ENCODE measurements at regions not wholly inside any gene's neighbourhood (a gene's known extent, or its start where the extent isn't known, plus 50 kb on each side); places are given as distances from the start of the nearest gene placed in this dataset.

DNA sequence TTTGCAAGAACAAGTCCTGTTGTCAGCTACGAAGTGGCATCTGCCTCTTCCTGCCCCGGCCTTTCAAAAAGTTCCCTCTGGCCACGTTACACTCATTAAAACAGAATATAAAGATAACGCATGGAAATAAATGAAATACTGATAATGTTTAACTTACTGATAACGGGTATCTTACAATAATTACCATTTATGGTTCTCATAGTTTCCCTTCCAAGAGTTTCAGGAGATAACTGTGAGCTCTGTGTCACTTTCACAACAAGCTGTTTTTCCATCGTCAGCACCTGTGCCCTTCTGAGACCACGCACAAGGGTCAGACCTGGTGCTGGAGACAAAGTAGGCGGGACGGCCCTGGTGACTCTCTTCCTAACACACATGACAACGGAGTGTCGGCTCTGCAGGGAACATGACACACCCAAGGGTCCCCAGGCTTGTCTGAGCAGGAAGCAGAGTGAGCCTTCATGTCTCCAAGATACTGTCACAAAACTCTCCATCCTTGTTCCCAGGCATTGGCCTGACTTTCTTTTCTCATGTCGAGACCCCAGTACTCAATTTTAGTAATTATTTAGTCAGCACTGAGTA, 86.2 kb upstream of the THBS2 start:
- no peak for DNase-seq

DNA sequence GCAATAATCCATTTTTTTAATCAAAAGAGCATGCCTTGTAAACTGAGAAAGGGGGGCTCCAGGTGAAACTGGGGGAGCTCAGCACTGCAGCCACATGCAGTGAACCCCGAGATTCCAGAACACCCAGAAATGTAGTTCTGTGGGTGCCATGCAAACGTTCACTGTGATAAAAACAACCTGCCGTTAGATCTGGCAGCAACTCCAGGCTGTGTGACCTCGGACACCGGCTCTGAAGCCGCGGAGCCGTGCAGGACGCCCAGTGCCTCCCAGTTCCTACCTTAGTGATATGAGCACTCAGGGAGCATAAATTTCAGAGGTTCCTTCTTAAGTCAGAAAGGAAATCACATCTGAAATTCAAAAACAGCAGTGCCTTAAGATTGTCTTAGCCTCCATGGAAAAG, 85.4 kb upstream of the THBS2 start:
- DNase-seq, result no peak

DNA sequence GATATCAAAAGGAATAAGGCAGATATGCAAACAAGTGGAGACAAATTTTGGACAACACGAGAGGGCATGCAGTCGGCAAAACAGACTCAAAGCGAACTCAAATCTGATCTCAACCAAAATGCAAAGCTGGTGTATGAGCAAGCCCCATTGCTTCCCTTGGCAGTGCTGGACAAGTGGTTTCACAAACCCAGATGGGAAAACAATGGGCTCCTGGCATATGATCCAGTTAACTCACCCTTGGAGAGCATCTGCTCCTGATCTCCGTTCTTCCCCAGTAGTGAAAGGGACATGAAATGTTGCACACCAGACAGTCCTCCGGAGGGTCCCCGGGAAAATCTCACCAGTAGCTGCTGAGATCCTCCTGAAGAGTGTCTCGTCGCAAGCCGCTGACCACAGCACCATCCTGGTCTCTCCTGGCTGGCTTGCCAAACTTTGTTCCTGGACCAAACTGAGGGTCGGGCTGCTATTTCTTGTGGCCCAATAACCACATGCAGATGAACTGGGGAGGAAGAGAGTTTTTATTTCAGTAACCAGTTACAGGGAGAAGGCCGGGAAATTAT, 84.3 kb upstream of the THBS2 start:
- no peak for DNase-seq

DNA sequence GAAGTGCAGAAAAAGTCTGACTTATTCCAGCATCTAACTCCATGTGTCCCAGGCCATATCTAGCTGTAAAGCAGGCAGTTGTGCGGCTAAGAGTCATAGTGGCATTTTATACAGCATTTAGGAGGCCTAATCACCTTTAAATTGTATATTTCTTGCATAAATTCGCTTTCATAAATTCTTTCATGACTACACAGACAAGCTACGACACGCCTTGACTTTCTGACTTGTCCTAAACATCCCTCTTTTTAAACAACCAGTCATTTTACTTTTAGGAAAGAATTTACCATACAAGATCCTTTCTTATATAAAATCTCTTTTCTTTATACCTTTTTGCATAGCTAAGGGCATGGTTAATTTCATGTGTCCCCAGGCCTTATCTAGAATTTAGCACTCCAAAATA, 81.7 kb upstream of the THBS2 start:
- no peak for DNase-seq

DNA sequence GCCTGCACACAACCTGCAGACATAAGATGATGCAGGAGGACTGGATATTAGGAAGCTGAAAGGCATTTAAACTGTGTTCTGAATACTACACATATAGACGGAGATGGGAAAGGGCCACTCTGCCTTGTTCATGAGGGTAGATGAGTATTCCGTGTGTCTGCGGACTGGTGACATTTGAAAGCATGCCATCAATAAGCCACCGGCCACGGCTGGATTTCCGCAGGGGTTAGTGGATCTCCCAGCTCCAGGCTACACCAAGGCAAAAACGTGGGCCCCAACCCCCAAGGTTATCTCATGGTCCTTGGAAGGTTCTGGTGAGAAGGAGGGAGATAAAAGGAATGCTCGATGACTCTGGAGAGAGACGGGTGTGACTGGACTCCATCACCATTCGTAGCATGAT, 78.6 kb upstream of the THBS2 start:
- DNase-seq, result no peak

DNA sequence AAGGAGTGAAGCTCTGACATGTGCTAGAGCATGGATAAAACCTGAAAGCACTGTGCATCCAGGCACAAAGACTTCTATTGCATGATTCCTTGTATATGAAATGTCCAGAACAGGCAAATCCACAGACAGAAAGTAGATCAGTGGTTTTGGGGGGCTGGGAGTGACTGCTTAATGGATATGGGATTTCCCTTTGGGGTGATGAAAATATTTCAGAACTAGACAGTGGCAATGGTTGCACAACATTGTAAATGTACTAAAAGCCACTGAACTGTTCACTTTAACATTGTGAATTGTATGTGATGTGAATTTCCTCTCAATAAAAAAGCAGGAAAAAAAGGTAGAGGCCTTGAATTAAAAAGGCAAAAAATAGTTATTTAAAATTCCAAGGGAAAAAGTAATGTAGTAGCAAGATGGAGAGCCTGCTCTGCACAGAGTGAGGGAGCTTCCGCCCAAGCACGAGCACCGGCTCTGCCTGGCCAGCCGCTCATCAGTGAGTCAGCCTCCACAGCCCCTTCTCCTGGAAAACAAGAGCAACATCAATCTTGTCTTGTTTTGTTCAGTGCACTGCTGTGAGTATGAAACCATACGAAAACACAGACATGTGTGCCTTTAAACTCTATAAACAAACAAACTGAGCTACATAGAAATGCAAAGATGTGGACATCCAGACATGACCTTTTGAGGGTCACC, 74.6 kb upstream of the THBS2 start:
- no peak for DNase-seq

DNA sequence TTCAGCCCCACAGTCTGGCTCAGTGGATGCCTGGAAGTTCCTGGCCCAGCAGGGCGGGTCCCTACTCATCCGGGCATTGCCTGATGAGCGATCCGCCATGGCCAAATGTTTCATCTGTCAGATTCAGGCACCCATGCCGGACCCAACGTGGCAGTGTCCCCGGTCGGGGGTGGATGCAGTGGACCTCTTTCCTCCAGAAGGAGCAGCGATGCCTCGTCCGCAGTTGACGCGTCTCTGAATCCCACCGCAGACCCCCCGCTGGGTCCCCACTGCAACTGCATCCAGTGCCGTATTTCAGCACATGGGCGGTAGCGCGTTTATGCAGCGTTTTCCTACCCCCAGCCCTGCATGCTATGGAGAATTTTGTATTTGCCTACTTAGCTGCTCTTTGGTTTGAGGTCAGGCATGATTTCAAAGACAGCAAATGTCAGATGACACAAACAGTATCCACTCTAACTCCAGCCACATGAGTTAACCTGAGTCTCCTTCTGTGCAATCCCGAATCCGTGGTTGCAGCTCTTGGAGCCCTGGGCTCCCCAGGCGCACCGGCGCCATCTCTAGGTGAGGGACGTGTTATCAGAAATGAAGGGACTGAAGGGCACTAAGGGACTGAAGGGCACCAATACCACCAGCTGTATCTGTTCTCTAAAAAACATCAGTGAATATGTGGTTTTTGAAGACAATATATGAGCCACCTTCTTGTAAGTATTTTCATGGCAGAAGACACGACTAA, 72.6 kb upstream of the THBS2 start:
- DNase-seq, result no peak

DNA sequence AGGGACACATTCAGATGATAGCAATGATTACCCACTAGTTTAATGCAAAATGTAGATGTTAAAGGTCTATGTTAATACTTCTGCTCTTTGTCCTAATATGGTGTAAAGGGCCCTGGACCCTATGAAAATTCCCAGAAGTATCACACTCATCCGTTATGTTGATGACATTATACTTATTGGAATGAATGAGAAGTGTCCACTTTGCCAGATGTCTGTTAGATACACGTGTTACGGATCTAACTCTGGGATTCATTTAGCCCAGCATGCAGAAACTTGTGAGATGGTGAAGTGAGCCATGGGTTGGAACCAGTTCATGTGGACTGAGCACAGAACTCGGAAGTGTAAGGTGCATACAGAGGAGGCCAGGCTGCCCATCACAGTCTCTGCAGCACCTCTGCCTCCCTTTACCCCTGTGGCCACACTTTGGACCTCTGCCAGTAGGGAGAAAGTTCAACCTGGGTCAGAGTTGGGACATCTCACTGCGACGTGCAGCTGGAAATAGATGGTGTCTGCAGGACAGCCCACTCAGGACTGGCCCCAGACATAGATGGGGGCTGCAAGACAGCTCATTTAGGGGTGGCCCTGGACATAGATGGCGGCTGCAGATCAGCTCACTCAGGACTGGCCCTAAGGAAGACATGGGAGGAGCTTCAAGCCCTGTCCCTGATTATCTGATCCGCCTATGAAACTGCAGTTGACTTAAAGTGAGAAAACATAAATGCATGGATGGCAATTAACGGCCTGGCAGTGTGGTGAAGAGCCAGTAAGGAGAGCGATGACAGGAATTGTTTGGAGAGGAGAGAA, 71.2 kb upstream of the THBS2 start:
- no peak for DNase-seq

DNA sequence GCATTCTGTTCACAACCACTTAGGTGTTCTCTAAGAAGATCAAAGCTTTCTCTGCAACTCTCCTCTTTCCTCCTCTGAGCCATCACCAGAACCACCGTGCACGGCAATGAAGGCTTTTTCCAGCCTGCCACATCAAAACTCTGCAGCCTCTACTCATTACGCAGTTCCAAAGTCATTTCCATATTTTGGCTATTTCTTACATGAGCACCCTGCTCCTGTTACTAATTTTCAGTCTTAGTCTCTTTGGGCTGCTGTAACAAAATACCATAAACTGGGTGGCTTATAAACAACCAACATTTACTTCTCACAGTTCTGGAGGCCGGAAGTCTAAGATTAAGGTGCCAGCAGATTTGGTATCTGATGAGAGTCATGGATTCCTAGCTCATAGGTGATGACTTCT, 70.4 kb upstream of the THBS2 start:
- no peak for DNase-seq

DNA sequence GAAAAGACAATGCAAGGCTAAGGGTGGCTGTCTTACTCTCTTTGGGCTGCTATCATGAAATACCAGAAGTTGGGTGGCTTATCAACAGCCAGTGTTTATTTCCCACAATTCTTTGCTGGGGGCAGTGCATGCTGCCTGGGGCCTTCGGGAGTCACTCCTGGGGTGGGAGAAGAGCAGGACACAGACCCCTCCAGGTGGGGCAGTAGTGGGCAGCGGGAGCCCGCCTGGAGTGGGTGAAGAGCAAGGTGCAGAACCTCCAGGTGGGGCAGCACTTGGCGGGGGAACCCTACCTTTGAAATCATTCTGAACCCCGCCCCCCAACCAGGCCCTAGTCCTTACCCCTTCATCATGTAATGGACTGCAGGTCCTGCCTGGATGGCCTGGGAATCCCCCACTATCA, 69.6 kb upstream of the THBS2 start:
- DNase-seq, result no peak

DNA sequence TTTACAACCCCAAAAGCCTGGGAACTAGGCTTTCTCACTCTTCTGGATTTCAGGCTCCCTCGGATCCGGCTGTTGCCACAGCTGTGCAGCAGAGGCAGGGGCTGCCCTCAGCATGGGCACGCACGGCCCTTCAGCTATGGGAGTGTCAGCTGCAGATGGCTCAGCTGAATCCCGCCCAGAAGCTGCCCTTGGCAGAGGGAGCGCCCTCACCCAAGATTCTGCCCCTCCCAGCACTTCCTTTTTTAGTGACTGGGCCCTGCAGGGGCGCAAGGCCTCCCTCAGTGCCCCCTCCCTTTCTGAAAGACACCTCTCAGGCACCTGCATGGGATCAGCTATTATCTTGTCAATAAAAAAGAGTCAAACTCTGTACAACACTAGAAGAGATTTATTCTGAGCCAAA, 67.9 kb upstream of the THBS2 start:
- DNase-seq, result peak; percentile 26

DNA sequence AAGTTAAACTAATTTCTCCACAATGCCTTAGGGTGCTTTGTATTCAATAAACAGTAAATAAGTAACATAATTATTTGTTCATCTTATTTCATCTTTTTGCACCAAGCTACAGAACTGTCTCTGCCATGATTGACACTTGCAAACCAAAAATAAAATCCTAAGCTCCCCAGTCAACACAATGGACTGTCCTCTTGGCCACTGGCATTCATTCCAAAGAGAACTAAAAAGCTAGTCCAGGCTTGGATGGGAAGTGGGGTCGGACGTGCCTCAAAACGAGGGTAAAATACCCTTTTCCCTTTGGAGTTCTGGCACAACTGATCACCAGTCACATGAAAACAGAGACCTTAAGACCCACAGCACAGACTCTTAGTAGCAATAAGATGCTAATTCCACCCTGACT, 66.4 kb upstream of the THBS2 start:
- DNase-seq, result no peak

DNA sequence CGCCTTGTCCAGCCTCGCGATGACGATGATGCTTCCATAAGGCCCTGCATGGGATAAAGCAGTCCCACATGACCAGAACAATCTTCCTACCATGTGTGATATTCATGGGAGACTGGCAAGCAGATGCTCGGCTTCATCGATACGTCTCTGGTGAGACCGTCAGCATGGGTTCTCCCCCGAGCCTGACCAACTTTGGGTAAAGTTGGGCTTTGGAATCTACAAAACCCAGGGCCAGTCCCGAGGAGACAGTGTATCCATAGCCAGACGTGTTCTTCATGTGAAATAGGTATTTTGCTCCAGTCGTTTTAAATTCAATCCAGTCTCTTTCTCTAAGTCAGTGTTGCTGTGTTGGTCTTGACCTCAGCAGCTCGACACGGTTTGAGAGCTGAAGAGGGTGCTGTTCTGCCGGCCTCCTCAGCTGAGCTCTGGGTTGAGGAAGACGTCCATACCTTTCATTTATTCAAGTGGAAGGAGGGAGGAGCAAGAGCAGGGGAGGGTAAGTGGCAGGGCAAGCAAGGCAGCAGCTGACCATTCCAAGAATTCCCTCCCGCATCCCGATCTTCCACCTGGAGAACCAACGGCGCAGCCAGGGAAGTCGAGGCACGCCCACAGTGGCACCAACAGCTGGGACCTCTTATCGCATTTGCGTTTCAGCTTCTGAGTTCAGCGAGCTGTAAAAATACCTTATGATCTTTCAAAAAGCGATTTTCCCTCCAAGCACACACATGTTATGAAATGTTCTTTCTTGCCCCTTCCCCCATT, 64.0 kb upstream of the THBS2 start:
- DNase-seq, result no peak

DNA sequence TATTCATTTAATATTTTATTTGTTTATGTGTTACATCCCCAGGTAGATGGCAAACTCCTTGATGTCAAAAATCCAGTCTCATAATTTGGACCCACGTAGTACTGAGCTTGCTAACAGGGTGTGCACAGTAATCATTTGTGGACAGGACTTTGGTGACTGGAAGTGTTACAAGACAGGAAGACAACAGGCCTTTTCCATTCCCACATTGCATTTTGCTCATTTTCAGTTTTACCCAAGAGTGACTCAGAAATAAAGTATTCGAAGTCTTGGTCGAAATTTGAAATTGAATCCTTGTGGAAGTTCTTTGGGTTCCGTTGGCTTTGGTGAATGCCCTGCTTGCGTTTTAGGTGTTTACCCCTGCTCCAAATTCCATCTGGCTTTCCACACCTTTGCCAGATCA, 63.0 kb upstream of the THBS2 start:
- no peak for DNase-seq

DNA sequence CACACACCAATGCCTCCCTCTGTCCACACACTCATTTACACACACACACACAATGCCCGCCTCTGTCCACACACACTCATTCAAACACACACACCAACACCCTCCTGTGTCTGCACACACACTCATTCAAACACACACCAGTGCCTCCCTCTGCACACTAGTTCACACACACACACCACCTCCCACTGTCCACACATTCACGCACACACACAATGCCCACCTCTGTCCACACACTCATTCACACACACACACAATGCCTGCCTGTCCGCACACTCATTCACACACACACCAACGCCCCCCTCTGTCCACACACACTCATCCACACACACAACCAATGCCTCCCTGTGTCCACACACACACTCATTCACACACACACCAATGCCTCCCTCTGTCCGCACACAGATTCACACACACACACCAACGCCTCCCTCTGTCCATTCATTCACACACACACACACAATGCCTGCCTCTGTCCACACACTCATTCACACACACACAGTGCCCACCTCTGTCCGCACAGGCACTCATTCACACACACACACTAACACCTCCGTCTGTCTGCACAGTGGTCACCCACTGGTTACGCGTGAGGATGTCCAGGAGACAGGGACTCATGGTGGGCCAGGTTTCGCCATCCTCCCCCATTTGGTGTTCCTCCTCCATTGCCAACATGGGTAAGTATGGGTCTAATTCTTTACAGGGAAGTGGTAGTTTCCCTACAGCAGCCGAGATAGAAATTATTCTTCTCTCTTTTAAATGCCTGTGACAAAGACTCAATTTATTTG, 62.4 kb upstream of the THBS2 start:
- DNase-seq, result no peak

DNA sequence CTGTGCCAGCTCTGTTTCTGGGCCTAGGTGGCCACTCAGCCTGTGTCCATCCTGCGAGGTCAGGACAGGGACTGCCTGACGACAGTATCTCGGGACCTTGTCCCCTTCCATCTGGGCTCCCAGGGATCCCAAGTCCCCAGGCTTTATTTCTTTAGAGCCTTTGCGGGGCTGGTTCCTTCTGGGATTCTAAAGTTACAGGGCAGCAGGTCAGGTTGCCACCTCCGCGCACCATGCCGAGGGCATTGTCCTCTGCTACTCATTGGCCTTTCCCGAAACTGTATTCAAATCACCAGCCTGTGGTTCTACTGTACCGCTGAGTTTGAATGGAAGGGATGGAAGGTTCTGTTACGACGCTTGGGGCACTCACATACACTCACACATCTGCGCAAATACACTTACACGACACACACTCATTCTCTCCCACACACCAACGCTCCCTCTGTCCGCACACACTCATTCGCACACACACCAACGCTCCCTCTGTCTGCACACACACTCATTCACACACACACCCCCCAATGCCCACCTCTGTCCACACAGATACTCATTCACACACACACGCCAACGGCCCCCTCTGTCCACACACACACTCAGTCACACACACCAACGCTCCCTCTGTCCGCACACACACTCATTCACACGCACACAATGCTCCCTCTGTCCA, 59.8 kb upstream of the THBS2 start:
- no peak for DNase-seq

DNA sequence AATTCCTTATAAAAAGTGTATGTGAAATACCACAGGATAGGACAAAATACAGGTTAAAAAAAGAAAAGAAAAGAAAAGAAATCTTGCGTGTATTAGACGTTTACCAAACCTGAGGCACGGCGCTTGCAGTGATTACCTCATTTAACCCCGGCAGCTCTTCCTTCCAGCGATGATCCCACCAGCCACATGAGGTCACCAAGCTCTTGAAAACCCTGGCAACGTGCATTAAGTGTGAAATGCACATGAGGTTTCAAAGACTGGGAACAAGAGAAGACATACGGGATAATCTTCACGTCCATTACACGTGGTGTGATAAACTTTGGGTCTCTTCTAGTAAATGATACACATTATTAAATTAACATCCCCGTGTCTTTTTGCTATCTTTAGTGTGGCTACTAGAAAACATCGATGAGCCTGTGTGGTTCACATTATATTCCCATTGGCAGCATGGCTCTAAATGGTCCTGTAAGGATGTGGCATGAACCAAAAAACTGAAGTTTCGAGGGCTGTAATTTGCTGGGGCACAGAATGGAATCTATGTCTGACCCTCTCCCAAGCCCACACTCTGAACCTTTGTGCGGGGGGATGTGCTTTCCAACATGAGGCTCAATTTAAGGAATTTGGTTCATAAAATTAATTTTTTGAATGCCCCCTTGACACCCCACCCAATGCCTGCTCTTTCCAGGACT, 59.2 kb upstream of the THBS2 start:
- peak; percentile 44 for DNase-seq

DNA sequence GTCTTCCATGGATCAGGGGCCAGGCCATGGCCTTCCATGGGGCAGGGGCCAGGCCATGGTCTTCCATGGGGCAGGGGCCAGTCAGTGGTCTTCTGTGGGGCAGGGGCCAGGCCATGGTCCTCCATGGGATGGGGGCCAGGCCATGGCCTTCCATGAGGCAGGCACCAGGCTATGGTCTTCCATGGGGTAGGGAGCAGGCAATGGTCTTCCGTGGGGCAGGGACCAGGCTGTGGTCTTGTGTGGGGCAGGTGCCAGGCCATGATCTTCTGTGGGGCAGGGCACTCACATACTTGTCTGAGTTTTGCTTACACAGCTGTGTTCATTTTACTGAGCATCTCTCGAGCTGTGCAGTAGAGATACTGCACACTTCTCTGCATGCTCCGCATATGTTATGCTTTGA, 57.3 kb upstream of the THBS2 start:
- no peak for DNase-seq
